ENCODE measurements at regions not wholly inside any gene's neighbourhood (a gene's known extent, or its start where the extent isn't known, plus 50 kb on each side); places are given as distances from the start of the nearest gene placed in this dataset.
A peak's percentile ranks its signal among the peaks of the same experiment; 100 is the strongest.
"Not testable (repeated sequence)": the region's sequence is repeated elsewhere in the genome, so short reads cannot be mapped to it uniquely, and the experiment has no call there.

DNA sequence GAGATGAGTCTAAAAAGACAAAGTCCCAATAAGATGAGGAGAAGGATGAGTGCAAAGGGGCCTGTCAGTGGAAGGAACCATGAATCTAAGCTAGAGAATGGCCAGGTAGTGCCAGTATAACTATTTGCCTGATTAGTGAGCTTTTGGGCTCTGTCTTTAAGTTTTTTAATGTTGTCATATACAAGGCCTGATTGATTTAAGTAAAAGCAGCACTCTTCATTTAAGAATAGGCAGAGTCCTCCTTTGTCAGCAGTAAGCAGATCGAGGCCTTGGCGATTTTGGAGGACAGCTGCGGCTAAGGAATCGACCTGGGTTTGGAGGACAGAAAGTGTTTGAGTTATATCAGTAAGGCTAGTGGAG lies 753.4 kb upstream of the ADGRB3 start:
- in situ Hi-C loops (cut with HindIII; ENCODE audit: low sequenced_read_pairs): no loop called here
- TF ChIP-seq, protein P1, sequence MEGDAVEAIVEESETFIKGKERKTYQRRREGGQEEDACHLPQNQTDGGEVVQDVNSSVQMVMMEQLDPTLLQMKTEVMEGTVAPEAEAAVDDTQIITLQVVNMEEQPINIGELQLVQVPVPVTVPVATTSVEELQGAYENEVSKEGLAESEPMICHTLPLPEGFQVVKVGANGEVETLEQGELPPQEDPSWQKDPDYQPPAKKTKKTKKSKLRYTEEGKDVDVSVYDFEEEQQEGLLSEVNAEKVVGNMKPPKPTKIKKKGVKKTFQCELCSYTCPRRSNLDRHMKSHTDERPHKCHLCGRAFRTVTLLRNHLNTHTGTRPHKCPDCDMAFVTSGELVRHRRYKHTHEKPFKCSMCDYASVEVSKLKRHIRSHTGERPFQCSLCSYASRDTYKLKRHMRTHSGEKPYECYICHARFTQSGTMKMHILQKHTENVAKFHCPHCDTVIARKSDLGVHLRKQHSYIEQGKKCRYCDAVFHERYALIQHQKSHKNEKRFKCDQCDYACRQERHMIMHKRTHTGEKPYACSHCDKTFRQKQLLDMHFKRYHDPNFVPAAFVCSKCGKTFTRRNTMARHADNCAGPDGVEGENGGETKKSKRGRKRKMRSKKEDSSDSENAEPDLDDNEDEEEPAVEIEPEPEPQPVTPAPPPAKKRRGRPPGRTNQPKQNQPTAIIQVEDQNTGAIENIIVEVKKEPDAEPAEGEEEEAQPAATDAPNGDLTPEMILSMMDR (IDR thresholded peaks at IDR 0.05; ENCODE audit: low read depth, low read length): no peak
- H3K4me3 ChIP-seq (ENCODE audit: low read depth, low read length): no peak overlapping the region
- DNase-seq (ENCODE audit: low read depth, low spot score): no peak

- TF ChIP-seq, protein P1 (IDR thresholded peaks at IDR 0.05; ENCODE audit: low read depth, low read length): no peak
- H3K4me3 ChIP-seq (ENCODE audit: low read depth, low read length): no peak overlapping the region
- peak; percentile 50 for DNase-seq (ENCODE audit: low read depth, low spot score)
- in situ Hi-C loops (cut with HindIII; ENCODE audit: low sequenced_read_pairs): no loop called here
Measured at GRCh38 chr6:67880939-67881705, 754.0 kb upstream of the ADGRB3 start.

GRCh38 chr6:67880343-67880742 lies 754.7 kb upstream of the ADGRB3 start:
- DNase-seq (ENCODE audit: low read depth, low spot score); H3K4me3 ChIP-seq (ENCODE audit: low read depth, low read length); in situ Hi-C loops (cut with HindIII; ENCODE audit: low sequenced_read_pairs): not testable (repeated sequence)

- H3K4me3 ChIP-seq (ENCODE audit: low read depth, low read length); DNase-seq (ENCODE audit: low read depth, low spot score); in situ Hi-C loops (cut with HindIII; ENCODE audit: low sequenced_read_pairs): not testable (repeated sequence)
Measured at GRCh38 chr6:67879928-67880327, 755.2 kb upstream of the ADGRB3 start.

GRCh38 chr6:67879105-67879904 lies 755.8 kb upstream of the ADGRB3 start:
- H3K4me3 ChIP-seq (ENCODE audit: low read depth, low read length); in situ Hi-C loops (cut with HindIII; ENCODE audit: low sequenced_read_pairs); DNase-seq (ENCODE audit: low read depth, low spot score): not testable (repeated sequence)

DNA sequence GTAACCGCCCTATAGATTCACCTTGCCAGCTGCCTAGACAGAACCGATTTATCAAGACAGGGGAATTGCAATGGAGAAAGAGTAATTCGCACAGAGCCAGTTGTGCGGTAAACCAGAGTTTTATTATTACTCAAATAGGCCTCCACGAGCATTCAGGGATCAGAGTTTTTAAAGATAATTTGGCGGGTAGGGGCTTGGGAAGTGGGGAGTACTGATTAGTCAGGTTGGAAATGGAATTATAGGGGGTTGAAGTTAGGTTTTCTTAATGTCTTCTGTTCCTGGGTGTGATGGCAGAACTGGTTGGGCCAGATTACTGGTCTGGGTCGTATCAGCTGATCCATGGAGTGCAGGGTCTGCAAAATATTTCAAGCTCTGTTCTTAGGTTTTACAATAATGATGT lies 756.9 kb upstream of the ADGRB3 start:
- DNase-seq (ENCODE audit: low read depth, low spot score); in situ Hi-C loops (cut with HindIII; ENCODE audit: low sequenced_read_pairs); H3K4me3 ChIP-seq (ENCODE audit: low read depth, low read length): not testable (repeated sequence)

DNA sequence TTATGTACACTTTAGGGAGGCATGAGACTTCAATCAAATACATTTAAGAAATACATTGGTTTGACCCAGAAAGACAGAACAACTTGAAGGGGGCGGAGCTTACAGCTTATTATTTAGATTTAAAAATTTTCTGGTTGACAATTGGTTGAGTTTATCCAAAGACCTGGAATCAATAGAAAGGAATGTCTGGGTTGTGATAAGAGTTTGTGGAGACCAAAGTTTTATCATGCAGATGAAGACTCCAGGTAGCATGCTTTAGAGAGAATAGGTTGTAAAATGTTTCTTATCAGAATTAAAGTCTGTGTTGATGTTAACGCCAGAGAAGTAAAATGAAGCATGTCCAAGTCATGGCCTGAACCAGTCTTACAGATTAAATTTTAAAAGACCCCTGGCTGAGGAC lies 757.8 kb upstream of the ADGRB3 start:
- in situ Hi-C loops (cut with HindIII; ENCODE audit: low sequenced_read_pairs): no loop called here
- DNase-seq (ENCODE audit: low read depth, low spot score): no peak
- H3K4me3 ChIP-seq (ENCODE audit: low read depth, low read length): no peak overlapping the region
- TF ChIP-seq, protein P1 (IDR thresholded peaks at IDR 0.05; ENCODE audit: low read depth, low read length): no peak

DNA sequence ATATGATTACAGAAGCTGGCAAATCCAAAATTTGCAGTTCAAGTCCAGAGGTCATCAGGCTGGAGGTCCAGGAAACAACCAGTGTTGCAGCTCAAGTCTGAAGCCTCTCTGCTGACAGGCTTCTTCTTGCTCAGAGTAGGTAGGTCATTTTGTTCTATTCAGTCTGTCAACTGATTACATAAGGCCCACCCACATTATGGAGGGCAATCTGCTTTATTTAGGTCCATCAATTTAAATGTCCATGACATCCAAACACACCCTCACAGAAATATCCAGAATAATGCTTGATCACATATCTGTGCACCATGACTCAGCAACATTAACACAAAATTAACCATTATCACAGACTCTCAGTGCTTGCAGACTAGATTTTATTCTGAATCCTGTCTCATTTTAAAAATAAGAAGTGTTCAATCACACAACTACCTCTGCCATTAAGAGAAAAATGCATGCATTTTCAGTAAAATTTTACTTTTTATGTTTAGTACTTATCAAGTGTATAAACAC lies 759.2 kb upstream of the ADGRB3 start:
- no peak overlapping the region for H3K4me3 ChIP-seq (ENCODE audit: low read depth, low read length)
- in situ Hi-C loops (cut with HindIII; ENCODE audit: low sequenced_read_pairs): no loop called here
- TF ChIP-seq, protein P1 (IDR thresholded peaks at IDR 0.05; ENCODE audit: low read depth, low read length): no peak
- DNase-seq (ENCODE audit: low read depth, low spot score): no peak

Measured in astrocyte of the spinal cord (primary cell).